HepG2 (cell line): ENCODE measurements at regions not wholly inside any gene's neighbourhood (a gene's known extent, or its start where the extent isn't known, plus 50 kb on each side); places are given as distances from the start of the nearest gene placed in this dataset.

Experiments
- ATAC-seq: fragments of 200-7000 bp; cut with Tn5 transposase; 3 replicates; pipeline ENCODE4 v1.9.1; 2020; ENCODE audit warnings: mild to moderate bottlenecking, moderate library complexity
- BruUV-seq: library from RNA; stranded (reverse); fragments of 400-500 nt; replicated peaks from 2 replicates; lab custom pipeline; 2021; lab: Mats Ljungman, UMichigan
- CTCF ChIA-PET: fragments of 300-600 bp; formaldehyde crosslinking; extraction: SDS; loops from one replicate; lab custom pipeline; 2021; ENCODE audit warnings: low total read pairs, inconsistent platforms, low intra/inter-chr PET ratio; lab: Yijun Ruan, JAX
- POLR2A ChIA-PET: fragments of 350-600 bp; sonication (Branson Sonifier 250); formaldehyde crosslinking; loops from one replicate; lab custom pipeline; 2020; ENCODE audit warnings: antibody characterized with exemption, inconsistent platforms; lab: Yijun Ruan, JAX
- DNase-seq: peaks from one replicate; pipeline ENCODE4 v3.0.0-alpha.2; 2015; ENCODE audit warnings: low spot score
- FAIRE-seq: peaks from 3 replicates; lab custom pipeline; 2011; peaks lifted over from hg19 to GRCh38; lab: Jason Lieb, UNC
- H2AFZ ChIP-seq: one replicate; pipeline ENCODE4 v1.6.1; 2011; ENCODE audit warnings: low read length, inconsistent platforms
- H3K27ac ChIP-seq: fragments of 300-600 bp; 3 replicates; pipeline ENCODE4 v1.8.0; 2011; ENCODE audit warnings: mixed run types, mild to moderate bottlenecking, mixed read lengths, low read length, inconsistent platforms; ENCODE audit not compliant: insufficient read depth; ENCODE audit errors: extremely low read length
- H3K27me3 ChIP-seq, 2 experiments: fragments of 200-600 bp in 1 of 2; 2 replicates in 1 of 2; 3 replicates in 1 of 2; pipeline versions ENCODE4 v1.6.0 to v1.8.0; 2011; ENCODE audit warnings: low read length in 2 of 2, mild to moderate bottlenecking in 2 of 2, moderate library complexity in 2 of 2, inconsistent platforms in 1 of 2; ENCODE audit not compliant: insufficient read depth in 2 of 2, control insufficient read depth in 1 of 2
- H3K36me3 ChIP-seq, 2 experiments: fragments of 200-600 bp in 1 of 2; replicated peaks in 1 of 2; 2 replicates in 1 of 2; 3 replicates in 1 of 2; pipeline versions ENCODE4 v1.5.1 to v1.8.0; 2011; ENCODE audit warnings: low read length in 2 of 2, inconsistent platforms in 1 of 2; ENCODE audit not compliant: insufficient read depth in 2 of 2, control insufficient read depth in 1 of 2
- H3K4me1 ChIP-seq: 2 replicates; pipeline ENCODE4 v1.5.1; 2012; ENCODE audit warnings: low read length, inconsistent platforms; ENCODE audit not compliant: insufficient read depth
- H3K4me2 ChIP-seq: 2 replicates; pipeline ENCODE4 v1.6.0; 2011; ENCODE audit warnings: low read depth, low read length, inconsistent platforms
- H3K4me3 ChIP-seq, 3 experiments: fragments of 200-600 bp in 1 of 3; sonication (generic), shearing (Covaris generic) in 1 of 3; replicated peaks in 1 of 3; 2 replicates each; pipeline ENCODE4 v1.5.1; 2011 to 2016; ENCODE audit warnings: low read length in 3 of 3, inconsistent platforms in 2 of 3, low read depth in 2 of 3, mild to moderate bottlenecking in 2 of 3, control low read depth in 1 of 3, mixed read lengths in 1 of 3; ENCODE audit not compliant: insufficient read depth in 1 of 3
- H3K79me2 ChIP-seq: one replicate; pipeline ENCODE4 v1.6.1; 2011; ENCODE audit warnings: low read length, inconsistent platforms; ENCODE audit not compliant: insufficient read depth
- H3K9ac ChIP-seq: 2 replicates; pipeline ENCODE4 v1.6.0; 2011; ENCODE audit warnings: mild to moderate bottlenecking, low read depth, low read length, inconsistent platforms; ENCODE audit not compliant: insufficient read depth
- H3K9me3 ChIP-seq: 2 replicates; pipeline ENCODE4 v1.5.1; 2012; ENCODE audit warnings: mild to moderate bottlenecking, low read length
- H4K20me1 ChIP-seq: 2 replicates; pipeline ENCODE4 v1.6.0; 2011; ENCODE audit warnings: inconsistent platforms, mild to moderate bottlenecking, low read length, moderate library complexity; ENCODE audit not compliant: insufficient read depth
- HDAC1 ChIP-seq: sonication (generic); formaldehyde crosslinking; IDR thresholded peaks from 2 replicates; pipeline ENCODE4 v1.5.1; 2020; ENCODE audit warnings: mild to moderate bottlenecking, missing genetic modification reagents
- ZNF317 ChIP-seq: sonication (generic); formaldehyde crosslinking; IDR thresholded peaks from 2 replicates; pipeline ENCODE4 v1.5.0; 2020; ENCODE audit warnings: mild to moderate bottlenecking, missing genetic modification reagents
- ZNF430 ChIP-seq: sonication (generic); formaldehyde crosslinking; IDR thresholded peaks from 2 replicates; pipeline ENCODE4 v1.9.0; 2021; ENCODE audit warnings: mild to moderate bottlenecking, missing genetic modification reagents
- WGBS: methylation state at CpG from one replicate; pipeline ENCODE4 v1.1.6; 2017; ENCODE audit warnings: low lambda C conversion rate; 5-methylcytosine and 5-hydroxymethylcytosine counted together
- in situ Hi-C: cut with HindIII; loops from 2 replicates; pipeline ENCODE4 v1.10.0; 2017; ENCODE audit warnings: low pct_unique_long_range_greater_than_20kb; ENCODE audit not compliant: extremely low pct_ligation_motif_present
- intact Hi-C: fragments of 100-400 bp; cut with micrococcal nuclease; formaldehyde crosslinking; loops from one replicate; pipeline ENCODE4 v1.10.0; 2022; ENCODE audit not compliant: unreplicated experiment
- TF ChIP-seq, protein P1 (sequence below): sonication (generic); formaldehyde crosslinking; IDR thresholded peaks from 2 replicates; pipeline ENCODE4 v1.4.0; 2020; ENCODE audit warnings: missing genetic modification reagents, mild to moderate bottlenecking, borderline replicate concordance
- TF ChIP-seq, protein P2 (sequence below): sonication (generic); formaldehyde crosslinking; IDR thresholded peaks from 2 replicates; pipeline ENCODE4 v1.4.0; 2020; ENCODE audit warnings: mild to moderate bottlenecking, missing genetic modification reagents
- TF ChIP-seq, protein P3 (sequence below): sonication (generic); formaldehyde crosslinking; IDR thresholded peaks from 2 replicates; pipeline ENCODE4 v1.4.0; 2020; ENCODE audit warnings: missing genetic modification reagents
- TF ChIP-seq, protein P4 (sequence below): sonication (generic); formaldehyde crosslinking; conservative IDR thresholded peaks from 2 replicates; pipeline ENCODE4 v1.8.0; 2022; ENCODE audit warnings: mild to moderate bottlenecking, moderate library complexity, missing genetic modification reagents

DNA sequence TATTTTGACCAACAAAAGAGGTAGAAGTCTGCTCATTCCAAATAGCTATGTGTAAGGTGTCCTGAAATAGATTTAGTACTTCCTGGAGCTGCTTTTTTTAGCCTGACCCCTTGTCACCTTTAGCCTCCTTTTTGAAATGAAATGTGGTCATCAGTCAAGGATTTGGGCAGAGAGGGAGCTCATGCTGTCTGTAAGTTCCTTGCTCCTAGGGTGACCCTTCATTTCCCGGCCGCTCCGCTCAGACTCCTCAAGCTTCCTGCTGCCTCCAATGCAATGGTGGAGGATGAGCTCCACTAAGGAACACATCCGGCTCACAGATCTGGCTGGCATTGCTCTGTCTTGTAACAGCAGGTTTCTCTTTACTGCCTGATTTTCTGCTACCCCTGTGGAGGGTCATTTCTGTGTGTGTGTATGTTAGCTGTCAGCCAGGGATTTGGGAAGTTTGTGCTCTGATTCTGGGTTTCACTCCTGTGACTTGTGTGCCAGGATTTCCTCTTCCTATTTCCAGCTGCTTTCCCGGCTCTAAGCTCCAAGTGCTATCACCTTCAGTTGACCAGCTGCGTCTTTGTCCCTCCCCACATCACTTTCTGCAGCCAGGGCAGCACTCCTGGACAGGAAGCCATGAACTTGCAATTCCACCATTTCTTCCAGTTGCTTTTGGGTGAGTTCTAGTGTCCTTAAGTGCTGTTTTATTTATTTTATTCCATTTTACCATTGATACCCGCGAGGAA, 265.9 kb downstream of the ICE1 start (continued):
- TF ChIP-seq, protein P1, sequence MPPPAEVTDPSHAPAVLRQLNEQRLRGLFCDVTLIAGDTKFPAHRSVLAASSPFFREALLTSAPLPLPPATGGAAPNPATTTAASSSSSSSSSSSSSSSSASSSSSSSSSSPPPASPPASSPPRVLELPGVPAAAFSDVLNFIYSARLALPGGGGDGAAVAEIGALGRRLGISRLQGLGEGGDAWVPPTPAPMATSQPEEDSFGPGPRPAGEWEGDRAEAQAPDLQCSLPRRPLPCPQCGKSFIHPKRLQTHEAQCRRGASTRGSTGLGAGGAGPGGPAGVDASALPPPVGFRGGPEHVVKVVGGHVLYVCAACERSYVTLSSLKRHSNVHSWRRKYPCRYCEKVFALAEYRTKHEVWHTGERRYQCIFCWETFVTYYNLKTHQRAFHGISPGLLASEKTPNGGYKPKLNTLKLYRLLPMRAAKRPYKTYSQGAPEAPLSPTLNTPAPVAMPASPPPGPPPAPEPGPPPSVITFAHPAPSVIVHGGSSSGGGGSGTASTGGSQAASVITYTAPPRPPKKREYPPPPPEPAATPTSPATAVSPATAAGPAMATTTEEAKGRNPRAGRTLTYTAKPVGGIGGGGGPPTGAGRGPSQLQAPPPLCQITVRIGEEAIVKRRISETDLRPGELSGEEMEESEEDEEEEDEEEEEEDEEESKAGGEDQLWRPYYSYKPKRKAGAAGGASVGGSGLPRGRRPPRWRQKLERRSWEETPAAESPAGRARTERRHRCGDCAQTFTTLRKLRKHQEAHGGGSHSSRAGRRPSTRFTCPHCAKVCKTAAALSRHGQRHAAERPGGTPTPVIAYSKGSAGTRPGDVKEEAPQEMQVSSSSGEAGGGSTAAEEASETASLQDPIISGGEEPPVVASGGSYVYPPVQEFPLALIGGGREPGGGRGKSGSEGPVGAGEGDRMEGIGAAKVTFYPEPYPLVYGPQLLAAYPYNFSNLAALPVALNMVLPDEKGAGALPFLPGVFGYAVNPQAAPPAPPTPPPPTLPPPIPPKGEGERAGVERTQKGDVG: no peak
- TF ChIP-seq ZNF430: no peak
- TF ChIP-seq ZNF317: no peak
- TF ChIP-seq, protein P2, sequence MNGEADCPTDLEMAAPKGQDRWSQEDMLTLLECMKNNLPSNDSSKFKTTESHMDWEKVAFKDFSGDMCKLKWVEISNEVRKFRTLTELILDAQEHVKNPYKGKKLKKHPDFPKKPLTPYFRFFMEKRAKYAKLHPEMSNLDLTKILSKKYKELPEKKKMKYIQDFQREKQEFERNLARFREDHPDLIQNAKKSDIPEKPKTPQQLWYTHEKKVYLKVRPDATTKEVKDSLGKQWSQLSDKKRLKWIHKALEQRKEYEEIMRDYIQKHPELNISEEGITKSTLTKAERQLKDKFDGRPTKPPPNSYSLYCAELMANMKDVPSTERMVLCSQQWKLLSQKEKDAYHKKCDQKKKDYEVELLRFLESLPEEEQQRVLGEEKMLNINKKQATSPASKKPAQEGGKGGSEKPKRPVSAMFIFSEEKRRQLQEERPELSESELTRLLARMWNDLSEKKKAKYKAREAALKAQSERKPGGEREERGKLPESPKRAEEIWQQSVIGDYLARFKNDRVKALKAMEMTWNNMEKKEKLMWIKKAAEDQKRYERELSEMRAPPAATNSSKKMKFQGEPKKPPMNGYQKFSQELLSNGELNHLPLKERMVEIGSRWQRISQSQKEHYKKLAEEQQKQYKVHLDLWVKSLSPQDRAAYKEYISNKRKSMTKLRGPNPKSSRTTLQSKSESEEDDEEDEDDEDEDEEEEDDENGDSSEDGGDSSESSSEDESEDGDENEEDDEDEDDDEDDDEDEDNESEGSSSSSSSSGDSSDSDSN (CRISPR knock-in tag): no peak

DNA sequence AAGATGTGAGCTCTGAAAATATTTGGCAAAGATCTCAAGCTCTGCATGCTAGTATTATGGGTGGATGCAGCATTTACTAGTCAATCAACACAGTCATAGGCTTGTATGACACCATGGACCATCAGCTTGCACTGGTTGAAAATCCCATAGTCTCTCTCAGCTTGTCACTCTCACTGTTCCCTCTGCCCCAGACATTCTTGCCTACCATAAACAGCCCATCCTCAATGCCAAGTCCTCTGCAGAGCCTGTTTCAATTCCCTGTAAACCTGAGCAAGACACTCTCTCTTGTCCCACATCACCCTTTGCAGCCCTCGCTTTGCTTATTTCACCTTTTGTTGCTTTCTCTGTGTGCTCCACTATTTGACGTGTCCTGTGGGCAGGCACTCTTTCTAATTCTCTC, 264.6 kb downstream of the ICE1 start:
- no peaks in the 10 kb centered on the region for H3K4me1 ChIP-seq
- H3K36me3 ChIP-seq: no peaks in the 10 kb centered on the region
- BruUV-seq: no TSS peak
- in situ Hi-C loops: no loop called here
- H2AFZ ChIP-seq: no peak overlapping the region
- H3K27ac ChIP-seq: no peak overlapping the region
- 5% methylated on average over 2 of the region's 2 CpGs for WGBS
- H3K79me2 ChIP-seq: no peaks in the 10 kb centered on the region
- no peak overlapping the region for H3K4me2 ChIP-seq
- FAIRE-seq: no peak
- TF ChIP-seq, protein P3, sequence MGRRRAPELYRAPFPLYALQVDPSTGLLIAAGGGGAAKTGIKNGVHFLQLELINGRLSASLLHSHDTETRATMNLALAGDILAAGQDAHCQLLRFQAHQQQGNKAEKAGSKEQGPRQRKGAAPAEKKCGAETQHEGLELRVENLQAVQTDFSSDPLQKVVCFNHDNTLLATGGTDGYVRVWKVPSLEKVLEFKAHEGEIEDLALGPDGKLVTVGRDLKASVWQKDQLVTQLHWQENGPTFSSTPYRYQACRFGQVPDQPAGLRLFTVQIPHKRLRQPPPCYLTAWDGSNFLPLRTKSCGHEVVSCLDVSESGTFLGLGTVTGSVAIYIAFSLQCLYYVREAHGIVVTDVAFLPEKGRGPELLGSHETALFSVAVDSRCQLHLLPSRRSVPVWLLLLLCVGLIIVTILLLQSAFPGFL (CRISPR knock-in tag): no peak
- TF ChIP-seq, protein P4, sequence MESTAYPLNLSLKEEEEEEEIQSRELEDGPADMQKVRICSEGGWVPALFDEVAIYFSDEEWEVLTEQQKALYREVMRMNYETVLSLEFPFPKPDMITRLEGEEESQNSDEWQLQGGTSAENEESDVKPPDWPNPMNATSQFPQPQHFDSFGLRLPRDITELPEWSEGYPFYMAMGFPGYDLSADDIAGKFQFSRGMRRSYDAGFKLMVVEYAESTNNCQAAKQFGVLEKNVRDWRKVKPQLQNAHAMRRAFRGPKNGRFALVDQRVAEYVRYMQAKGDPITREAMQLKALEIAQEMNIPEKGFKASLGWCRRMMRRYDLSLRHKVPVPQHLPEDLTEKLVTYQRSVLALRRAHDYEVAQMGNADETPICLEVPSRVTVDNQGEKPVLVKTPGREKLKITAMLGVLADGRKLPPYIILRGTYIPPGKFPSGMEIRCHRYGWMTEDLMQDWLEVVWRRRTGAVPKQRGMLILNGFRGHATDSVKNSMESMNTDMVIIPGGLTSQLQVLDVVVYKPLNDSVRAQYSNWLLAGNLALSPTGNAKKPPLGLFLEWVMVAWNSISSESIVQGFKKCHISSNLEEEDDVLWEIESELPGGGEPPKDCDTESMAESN (CRISPR knock-in tag): no peak
- no peak for TF ChIP-seq HDAC1
- TF ChIP-seq, all 625 proteins: peak for 0
- no peaks in the 10 kb centered on the region for H4K20me1 ChIP-seq
- no peak overlapping the region for H3K4me3 ChIP-seq
- intact Hi-C loops: no loop called here
- H3K27me3 ChIP-seq: peaks cover 0 to 20% of the 10 kb centered on the region in 2 experiments; a peak in 2 of 5 replicates
- ATAC-seq (no peak), DNase-seq (no peak)
- no peak overlapping the region for H3K9ac ChIP-seq
- no peaks in the 10 kb centered on the region for H3K9me3 ChIP-seq
- CTCF ChIA-PET: no interaction called here
- POLR2A ChIA-PET: no interaction called here
